Thyroid gland (tissue), 4 donors: ENCODE measurements at regions not wholly inside any gene's neighbourhood (a gene's known extent, or its start where the extent isn't known, plus 50 kb on each side); places are given as distances from the start of the nearest gene placed in this dataset.
"Not testable (repeated sequence)": the region's sequence is repeated elsewhere in the genome, so short reads cannot be mapped to it uniquely, and the experiment has no call there.

Source experiments
- DNase-seq, 2 donors: peaks; one replicate each; pipeline ENCODE4 v3.0.0-alpha.2; 2019
- H3K27ac ChIP-seq, 3 donors: fragments of 200-600 bp; sonication (generic); 1 replicate in 2 of 3; 2 replicates in 1 of 3; pipeline ENCODE4 v1.5.1; 2016 to 2019; ENCODE audit warnings: mild to moderate bottlenecking in 1 of 3, moderate library complexity in 1 of 3
- H3K27me3 ChIP-seq: fragments of 200-600 bp; sonication (generic); one replicate; pipeline ENCODE4 v1.5.1; 2019
- H3K36me3 ChIP-seq, 2 donors: fragments of 200-600 bp; sonication (generic); one replicate each; pipeline ENCODE4 v1.5.1; 2016 to 2019
- H3K4me1 ChIP-seq, 2 donors: fragments of 200-600 bp; sonication (generic); one replicate each; pipeline ENCODE4 v1.5.1; 2017 to 2019
- H3K4me3 ChIP-seq, 3 donors: fragments of 200-600 bp; sonication (generic); replicated peaks in 1 of 3; 1 replicate in 2 of 3; 2 replicates in 1 of 3; pipeline ENCODE4 v1.5.1; 2016; ENCODE audit warnings: mild to moderate bottlenecking in 1 of 3
- H3K9me3 ChIP-seq: fragments of 200-600 bp; sonication (generic); one replicate; pipeline ENCODE4 v1.5.1; 2017
- CTCF ChIP-seq, 6 experiments: fragments of 200-600 bp in 3 of 6; fragments of 450-650 bp in 3 of 6; sonication (generic) in 3 of 6; IDR thresholded peaks; one replicate each; pipeline ENCODE4 v1.5.1; 2016 to 2019; ENCODE audit warnings: antibody characterized with exemption in 6 of 6, mild to moderate bottlenecking in 2 of 6, inconsistent platforms in 1 of 6, moderate library complexity in 1 of 6
- POLR2A ChIP-seq, 2 donors: fragments of 450-650 bp; IDR thresholded peaks; one replicate each; pipeline ENCODE4 v1.6.1; 2017; ENCODE audit warnings: antibody characterized with exemption in 2 of 2, mild to moderate bottlenecking in 2 of 2, moderate library complexity in 1 of 2
- WGBS, 2 donors: methylation state at CpG; one replicate each; pipeline ENCODE4 v1.1.5; 2017; 5-methylcytosine and 5-hydroxymethylcytosine counted together
- intact Hi-C: fragments of 100-400 bp; cut with DNase I; formaldehyde crosslinking; loops from one replicate; pipeline ENCODE4 v1.15.1; 2023

GRCh38 chr15:98347001-98347400, 301.3 kb upstream of the IGF1R start:
- 50 to 68% methylated on average over 7 of the region's 7 CpGs for WGBS, 2 donors
- intact Hi-C loops = no loop called here
- no peak for DNase-seq

GRCh38 chr15:98347866-98348265, 300.5 kb upstream of the IGF1R start:
- H3K4me3 ChIP-seq = no peak overlapping the region
- intact Hi-C loops = no loop called here
- H3K4me1 ChIP-seq = no peaks in the 10 kb centered on the region
- H3K9me3 ChIP-seq = no peaks in the 10 kb centered on the region
- WGBS, 2 donors = 80 to 81% methylated on average over 7 of the region's 7 CpGs
- H3K36me3 ChIP-seq = no peaks in the 10 kb centered on the region
- H3K27ac ChIP-seq = no peak overlapping the region
- DNase-seq = no peak
- H3K27me3 ChIP-seq = no peaks in the 10 kb centered on the region
- no peak for TF ChIP-seq CTCF (IDR thresholded peaks at IDR 0.05)

More at GRCh38 chr15:98347001-98347400, 301.3 kb upstream of the IGF1R start:
- no peaks in the 10 kb centered on the region for H3K27me3 ChIP-seq
- H3K36me3 ChIP-seq = no peaks in the 10 kb centered on the region
- no peaks in the 10 kb centered on the region for H3K4me1 ChIP-seq
- H3K4me3 ChIP-seq = no peak overlapping the region
- no peak for TF ChIP-seq POLR2A (IDR thresholded peaks at IDR 0.05)
- H3K9me3 ChIP-seq = no peaks in the 10 kb centered on the region
- H3K27ac ChIP-seq = no peak overlapping the region

- H3K4me3 ChIP-seq = no peak overlapping the region
- no peak for DNase-seq
- no peaks in the 10 kb centered on the region for H3K27me3 ChIP-seq
- 71 to 85% methylated on average over 2 of the region's 2 CpGs for WGBS, 2 donors
- H3K36me3 ChIP-seq = no peaks in the 10 kb centered on the region
- H3K27ac ChIP-seq = no peak overlapping the region
- H3K9me3 ChIP-seq = no peaks in the 10 kb centered on the region
- TF ChIP-seq POLR2A (IDR thresholded peaks at IDR 0.05) (no peak), CTCF (IDR thresholded peaks at IDR 0.05) (no peak)
- intact Hi-C loops = no loop called here
- no peaks in the 10 kb centered on the region for H3K4me1 ChIP-seq
These were observed 298.1 kb upstream of the IGF1R start for GRCh38 chr15:98350276-98350675.

- H3K36me3 ChIP-seq, H3K27me3 ChIP-seq, H3K4me1 ChIP-seq, intact Hi-C loops, H3K4me3 ChIP-seq, H3K9me3 ChIP-seq, H3K27ac ChIP-seq, DNase-seq: not testable (repeated sequence)
- 93 to 95% methylated on average over 5 of the region's 5 CpGs for WGBS, 2 donors
These were observed 290.1 kb upstream of the IGF1R start for GRCh38 chr15:98358274-98358673.

- H3K36me3 ChIP-seq = no peaks in the 10 kb centered on the region
- H3K4me1 ChIP-seq = no peaks in the 10 kb centered on the region
- no peak overlapping the region for H3K4me3 ChIP-seq
- no peak for DNase-seq
- no peaks in the 10 kb centered on the region for H3K9me3 ChIP-seq
- H3K27ac ChIP-seq = no peak overlapping the region
- H3K27me3 ChIP-seq = no peaks in the 10 kb centered on the region
- TF ChIP-seq POLR2A (IDR thresholded peaks at IDR 0.05) (no peak), CTCF (IDR thresholded peaks at IDR 0.05) (no peak)
- 72 to 76% methylated on average over 8 of the region's 8 CpGs for WGBS, 2 donors
- intact Hi-C loops = no loop called here
These were observed 289.4 kb upstream of the IGF1R start for GRCh38 chr15:98358971-98359370.

GRCh38 chr15:98363416-98363815, 284.9 kb upstream of the IGF1R start:
- no peak for DNase-seq
- intact Hi-C loops = no loop called here
- 77 to 92% methylated on average over 2 of the region's 2 CpGs for WGBS, 2 donors
- Histone ChIP-seq H3K4me1 (no peaks in the 10 kb centered on the region), H3K9me3 (no peaks in the 10 kb centered on the region), H3K27ac (no peak overlapping the region), H3K27me3 (no peaks in the 10 kb centered on the region), H3K4me3 (no peak overlapping the region), H3K36me3 (no peaks in the 10 kb centered on the region)
- no peak for TF ChIP-seq POLR2A (IDR thresholded peaks at IDR 0.05)
- no peak for TF ChIP-seq CTCF (IDR thresholded peaks at IDR 0.05)
